ENCODE measurements at regions not wholly inside any gene's neighbourhood (a gene's known extent, or its start where the extent isn't known, plus 50 kb on each side); places are given as distances from the start of the nearest gene placed in this dataset.

GRCh38 chr13:22644941-22645340 lies 535.8 kb upstream of the SGCG start:
- DNase-seq (ENCODE audit: low read depth in 2 of 2): no peak

GRCh38 chr13:22647156-22647850 lies 533.5 kb upstream of the SGCG start:
- no peak for DNase-seq (ENCODE audit: low read depth in 2 of 2)

GRCh38 chr13:22648320-22648801 lies 532.4 kb upstream of the SGCG start:
- no peak for DNase-seq (ENCODE audit: low read depth in 2 of 2)

GRCh38 chr13:22652796-22653195 lies 528.0 kb upstream of the SGCG start:
- no peak for DNase-seq (ENCODE audit: low read depth in 2 of 2)

GRCh38 chr13:22653866-22654265 lies 526.9 kb upstream of the SGCG start:
- DNase-seq (ENCODE audit: low read depth in 2 of 2): no peak

GRCh38 chr13:22655106-22655852 lies 525.5 kb upstream of the SGCG start:
- no peak for DNase-seq (ENCODE audit: low read depth in 2 of 2)

- no peak for DNase-seq (ENCODE audit: low read depth in 2 of 2)
These were observed 518.0 kb upstream of the SGCG start for GRCh38 chr13:22662771-22663170.

- DNase-seq (ENCODE audit: low read depth in 2 of 2): no peak
These were observed 515.3 kb upstream of the SGCG start for GRCh38 chr13:22665506-22665905.

GRCh38 chr13:22690756-22691155 lies 490.0 kb upstream of the SGCG start:
- no peak for DNase-seq (ENCODE audit: low read depth in 2 of 2)

- no peak for DNase-seq (ENCODE audit: low read depth in 2 of 2)
These were observed 487.1 kb upstream of the SGCG start for GRCh38 chr13:22693691-22694090.

GRCh38 chr13:22696433-22696832 lies 484.3 kb upstream of the SGCG start:
- DNase-seq (ENCODE audit: low read depth in 2 of 2): no peak

GRCh38 chr13:22698467-22698866 lies 482.3 kb upstream of the SGCG start:
- DNase-seq (ENCODE audit: low read depth in 2 of 2): no peak

GRCh38 chr13:22700246-22700887 lies 480.4 kb upstream of the SGCG start:
- no peak for DNase-seq (ENCODE audit: low read depth in 2 of 2)

GRCh38 chr13:22703601-22704209 lies 477.1 kb upstream of the SGCG start:
- no peak for DNase-seq (ENCODE audit: low read depth in 2 of 2)

- no peak for DNase-seq (ENCODE audit: low read depth in 2 of 2)
These were observed 472.8 kb upstream of the SGCG start for GRCh38 chr13:22707946-22708345.

GRCh38 chr13:22717036-22717435 lies 463.7 kb upstream of the SGCG start:
- DNase-seq (ENCODE audit: low read depth in 2 of 2): no peak

- no peak for DNase-seq (ENCODE audit: low read depth in 2 of 2)
These were observed 454.1 kb upstream of the SGCG start for GRCh38 chr13:22726726-22727125.

- no peak for DNase-seq (ENCODE audit: low read depth in 2 of 2)
These were observed 445.5 kb upstream of the SGCG start for GRCh38 chr13:22735011-22735995.

GRCh38 chr13:22736084-22736767 lies 444.6 kb upstream of the SGCG start:
- no peak for DNase-seq (ENCODE audit: low read depth in 2 of 2)

- DNase-seq (ENCODE audit: low read depth in 2 of 2): no peak
These were observed 444.0 kb upstream of the SGCG start for GRCh38 chr13:22736768-22737092.

GRCh38 chr13:22738357-22738756 lies 442.4 kb upstream of the SGCG start:
- DNase-seq (ENCODE audit: low read depth in 2 of 2): no peak
